Astrocyte (in vitro differentiated cells and primary cell): ENCODE measurements at regions not wholly inside any gene's neighbourhood (a gene's known extent, or its start where the extent isn't known, plus 50 kb on each side); places are given as distances from the start of the nearest gene placed in this dataset.

Experiments used
- CTCF ChIP-seq: IDR thresholded peaks from 2 replicates; pipeline ENCODE4 v1.5.1; 2011; ENCODE audit warnings: low read depth, mild to moderate bottlenecking, inconsistent platforms, low read length, moderate library complexity; ENCODE audit not compliant: insufficient read depth
- EZH2 ChIP-seq: IDR thresholded peaks from 2 replicates; pipeline ENCODE4 v1.6.1; 2012; ENCODE audit warnings: mild to moderate bottlenecking, low read length, inconsistent platforms; ENCODE audit not compliant: insufficient read depth

- TF ChIP-seq EZH2 (no peak), CTCF (no peak)
Measured at GRCh38 chr9:23493219-23493618, 332.8 kb downstream of the ELAVL2 start.
